HL-60 (cell line): ENCODE measurements at regions not wholly inside any gene's neighbourhood (a gene's known extent, or its start where the extent isn't known, plus 50 kb on each side); places are given as distances from the start of the nearest gene placed in this dataset.

ENCODE experiments used
- DNase-seq, 2 experiments: peaks; one replicate each; pipeline ENCODE4 v3.0.0-alpha.2; 2010 to 2020; ENCODE audit warnings: low read depth in 1 of 2, low spot score in 1 of 2
- H3K27ac ChIP-seq: fragments of 250-450 bp; sonication (Bioruptor Pico); replicated peaks from 2 replicates; pipeline ENCODE4 v1.5.1; 2020; ENCODE audit warnings: mild to moderate bottlenecking, moderate library complexity
- H3K27me3 ChIP-seq: fragments of 250-450 bp; sonication (Bioruptor Pico); 2 replicates; pipeline ENCODE4 v1.5.1; 2021; ENCODE audit warnings: mild to moderate bottlenecking, moderate library complexity; ENCODE audit not compliant: insufficient read depth, poor library complexity, severe bottlenecking
- H3K4me3 ChIP-seq: replicated peaks from 2 replicates; pipeline ENCODE4 v1.5.1; 2011; ENCODE audit warnings: mild to moderate bottlenecking, control low read depth, low read length; ENCODE audit not compliant: insufficient read depth
- GABPA ChIP-seq: IDR thresholded peaks from 2 replicates; pipeline ENCODE4 v1.6.1; 2012; ENCODE audit warnings: low read depth
- POLR2AphosphoS5 ChIP-seq: IDR thresholded peaks from 2 replicates; pipeline ENCODE4 v1.6.1; 2012; ENCODE audit warnings: low read depth
- SPI1 ChIP-seq: IDR thresholded peaks from 2 replicates; pipeline ENCODE4 v1.6.1; 2012; ENCODE audit warnings: low read depth, mild to moderate bottlenecking, borderline replicate concordance
- TF ChIP-seq, protein P1 (sequence below): IDR thresholded peaks from one replicate; pipeline ENCODE4 v1.5.1; 2011; ENCODE audit warnings: low read length, control low read depth, inconsistent platforms; ENCODE audit not compliant: insufficient read depth
- TF ChIP-seq, protein P2 (sequence below): IDR thresholded peaks from 2 replicates; pipeline ENCODE4 v1.6.1; 2012; ENCODE audit warnings: low read depth; ENCODE audit not compliant: insufficient replicate concordance

DNA sequence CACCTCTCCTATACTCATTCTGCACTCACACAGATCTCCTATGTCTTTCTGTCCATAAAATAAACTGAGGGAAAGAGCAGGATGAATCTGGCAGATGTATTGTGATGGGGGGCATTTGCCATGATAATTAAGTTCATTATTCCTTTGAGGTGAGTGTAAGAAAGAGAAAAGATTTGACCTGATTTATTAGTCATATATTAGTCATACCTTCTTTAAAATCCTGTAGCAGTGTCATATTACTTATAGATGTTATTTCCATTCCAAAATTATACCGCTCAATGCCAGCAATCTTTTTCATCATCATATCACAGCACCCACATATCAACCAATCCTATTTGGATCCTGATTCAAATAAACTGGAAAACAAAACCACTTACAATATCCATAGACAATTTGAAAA, 733.3 kb upstream of the SLC35B3 start:
- no peak for DNase-seq
- no peak overlapping the region for H3K4me3 ChIP-seq
- TF ChIP-seq, protein P1, sequence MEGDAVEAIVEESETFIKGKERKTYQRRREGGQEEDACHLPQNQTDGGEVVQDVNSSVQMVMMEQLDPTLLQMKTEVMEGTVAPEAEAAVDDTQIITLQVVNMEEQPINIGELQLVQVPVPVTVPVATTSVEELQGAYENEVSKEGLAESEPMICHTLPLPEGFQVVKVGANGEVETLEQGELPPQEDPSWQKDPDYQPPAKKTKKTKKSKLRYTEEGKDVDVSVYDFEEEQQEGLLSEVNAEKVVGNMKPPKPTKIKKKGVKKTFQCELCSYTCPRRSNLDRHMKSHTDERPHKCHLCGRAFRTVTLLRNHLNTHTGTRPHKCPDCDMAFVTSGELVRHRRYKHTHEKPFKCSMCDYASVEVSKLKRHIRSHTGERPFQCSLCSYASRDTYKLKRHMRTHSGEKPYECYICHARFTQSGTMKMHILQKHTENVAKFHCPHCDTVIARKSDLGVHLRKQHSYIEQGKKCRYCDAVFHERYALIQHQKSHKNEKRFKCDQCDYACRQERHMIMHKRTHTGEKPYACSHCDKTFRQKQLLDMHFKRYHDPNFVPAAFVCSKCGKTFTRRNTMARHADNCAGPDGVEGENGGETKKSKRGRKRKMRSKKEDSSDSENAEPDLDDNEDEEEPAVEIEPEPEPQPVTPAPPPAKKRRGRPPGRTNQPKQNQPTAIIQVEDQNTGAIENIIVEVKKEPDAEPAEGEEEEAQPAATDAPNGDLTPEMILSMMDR: no peak
- TF ChIP-seq SPI1 (no peak), GABPA (no peak), POLR2AphosphoS5 (no peak)
- TF ChIP-seq, protein P2, sequence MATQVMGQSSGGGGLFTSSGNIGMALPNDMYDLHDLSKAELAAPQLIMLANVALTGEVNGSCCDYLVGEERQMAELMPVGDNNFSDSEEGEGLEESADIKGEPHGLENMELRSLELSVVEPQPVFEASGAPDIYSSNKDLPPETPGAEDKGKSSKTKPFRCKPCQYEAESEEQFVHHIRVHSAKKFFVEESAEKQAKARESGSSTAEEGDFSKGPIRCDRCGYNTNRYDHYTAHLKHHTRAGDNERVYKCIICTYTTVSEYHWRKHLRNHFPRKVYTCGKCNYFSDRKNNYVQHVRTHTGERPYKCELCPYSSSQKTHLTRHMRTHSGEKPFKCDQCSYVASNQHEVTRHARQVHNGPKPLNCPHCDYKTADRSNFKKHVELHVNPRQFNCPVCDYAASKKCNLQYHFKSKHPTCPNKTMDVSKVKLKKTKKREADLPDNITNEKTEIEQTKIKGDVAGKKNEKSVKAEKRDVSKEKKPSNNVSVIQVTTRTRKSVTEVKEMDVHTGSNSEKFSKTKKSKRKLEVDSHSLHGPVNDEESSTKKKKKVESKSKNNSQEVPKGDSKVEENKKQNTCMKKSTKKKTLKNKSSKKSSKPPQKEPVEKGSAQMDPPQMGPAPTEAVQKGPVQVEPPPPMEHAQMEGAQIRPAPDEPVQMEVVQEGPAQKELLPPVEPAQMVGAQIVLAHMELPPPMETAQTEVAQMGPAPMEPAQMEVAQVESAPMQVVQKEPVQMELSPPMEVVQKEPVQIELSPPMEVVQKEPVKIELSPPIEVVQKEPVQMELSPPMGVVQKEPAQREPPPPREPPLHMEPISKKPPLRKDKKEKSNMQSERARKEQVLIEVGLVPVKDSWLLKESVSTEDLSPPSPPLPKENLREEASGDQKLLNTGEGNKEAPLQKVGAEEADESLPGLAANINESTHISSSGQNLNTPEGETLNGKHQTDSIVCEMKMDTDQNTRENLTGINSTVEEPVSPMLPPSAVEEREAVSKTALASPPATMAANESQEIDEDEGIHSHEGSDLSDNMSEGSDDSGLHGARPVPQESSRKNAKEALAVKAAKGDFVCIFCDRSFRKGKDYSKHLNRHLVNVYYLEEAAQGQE: no peak
- H3K27ac ChIP-seq: no peak overlapping the region
- H3K27me3 ChIP-seq: no peaks in the 10 kb centered on the region

DNA sequence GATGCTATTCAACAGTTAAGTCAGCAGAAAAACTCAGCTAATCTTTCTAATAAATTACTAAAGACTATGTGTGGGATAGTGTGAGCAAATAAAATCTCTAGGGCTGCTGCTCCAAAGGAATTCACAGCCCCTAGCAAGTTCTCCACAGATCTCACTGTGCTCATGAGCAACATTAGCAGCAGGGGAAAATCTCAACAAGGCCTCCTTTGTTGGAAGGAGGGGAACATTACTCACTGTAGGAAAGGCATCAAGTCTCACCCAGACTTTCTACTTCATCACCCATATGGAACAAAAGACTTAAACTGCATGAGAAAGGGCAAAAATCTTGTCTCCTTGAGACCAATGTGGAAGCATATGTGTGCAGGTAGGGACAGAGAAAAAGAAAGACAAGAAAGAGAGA, 726.4 kb upstream of the SLC35B3 start:
- H3K4me3 ChIP-seq: no peak overlapping the region
- DNase-seq: no peak
- TF ChIP-seq POLR2AphosphoS5 (no peak), SPI1 (no peak), GABPA (no peak)
- TF ChIP-seq, protein P2: no peak
- TF ChIP-seq, protein P1: no peak
- no peaks in the 10 kb centered on the region for H3K27me3 ChIP-seq
- H3K27ac ChIP-seq: no peak overlapping the region

DNA sequence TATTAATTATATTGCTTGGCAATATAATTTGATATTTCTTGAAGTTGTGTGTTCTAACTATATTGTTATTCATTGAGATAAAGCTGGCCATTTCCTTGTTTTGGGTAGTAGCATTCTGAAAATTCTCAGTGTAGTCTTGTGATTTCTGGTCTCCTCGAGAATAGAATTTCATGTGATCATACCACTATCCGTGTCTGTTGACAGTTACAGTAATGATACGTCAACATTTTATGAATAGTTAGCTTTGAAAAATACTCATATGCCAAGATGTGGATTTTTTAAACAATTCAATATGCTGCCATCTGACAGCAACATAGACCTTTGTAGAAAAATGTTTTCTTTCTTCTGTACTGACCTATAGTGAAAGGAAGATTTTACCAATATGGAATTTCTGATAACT, 723.7 kb upstream of the SLC35B3 start:
- Histone ChIP-seq H3K4me3 (no peak overlapping the region), H3K27me3 (no peaks in the 10 kb centered on the region), H3K27ac (no peak overlapping the region)
- TF ChIP-seq SPI1: no peak
- TF ChIP-seq POLR2AphosphoS5: no peak
- TF ChIP-seq, protein P2: no peak
- TF ChIP-seq, protein P1: no peak
- TF ChIP-seq GABPA: no peak
- no peak for DNase-seq
